ENCODE measurements at regions not wholly inside any gene's neighbourhood (a gene's known extent, or its start where the extent isn't known, plus 50 kb on each side); places are given as distances from the start of the nearest gene placed in this dataset.
"Not testable (repeated sequence)": the region's sequence is repeated elsewhere in the genome, so short reads cannot be mapped to it uniquely, and the experiment has no call there.

DNA sequence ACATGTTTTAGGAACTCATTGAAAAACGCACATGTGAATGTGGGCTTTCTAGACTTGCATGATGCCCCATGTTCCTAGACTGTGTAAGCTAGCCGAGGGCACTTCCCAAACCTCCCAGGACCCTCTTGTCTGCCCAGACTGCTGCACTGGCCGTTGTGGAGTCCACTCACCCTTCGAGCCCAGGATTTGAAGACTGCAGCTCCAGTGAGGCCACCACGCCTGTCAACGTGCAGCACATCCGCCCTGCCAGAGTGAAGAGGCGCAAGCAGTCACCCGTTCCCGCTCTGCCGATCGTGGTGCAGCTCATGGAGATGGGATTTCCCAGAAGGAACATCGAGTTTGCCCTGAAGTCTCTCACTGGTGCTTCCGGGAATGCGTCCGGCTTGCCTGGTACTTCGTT is 114.1 kb downstream of the GOLGA6L22 start:
- not testable (repeated sequence) for TF ChIP-seq FOXK2 (IDR thresholded peaks at IDR 0.05); ARNT (IDR thresholded peaks at IDR 0.05); FOXM1 (IDR thresholded peaks at IDR 0.05; ENCODE audit: borderline replicate concordance); FOXA1 (IDR thresholded peaks at IDR 0.05); HDGF (IDR thresholded peaks at IDR 0.05; ENCODE audit: borderline replicate concordance); ELF4 (IDR thresholded peaks at IDR 0.05); TARDBP (IDR thresholded peaks at IDR 0.05); ZNF384 (IDR thresholded peaks at IDR 0.05); LEF1 (IDR thresholded peaks at IDR 0.05; ENCODE audit: borderline replicate concordance); SP1 (IDR thresholded peaks at IDR 0.05); SUZ12 (IDR thresholded peaks at IDR 0.05); NFRKB (IDR thresholded peaks at IDR 0.05)
- TF ChIP-seq, protein P1, sequence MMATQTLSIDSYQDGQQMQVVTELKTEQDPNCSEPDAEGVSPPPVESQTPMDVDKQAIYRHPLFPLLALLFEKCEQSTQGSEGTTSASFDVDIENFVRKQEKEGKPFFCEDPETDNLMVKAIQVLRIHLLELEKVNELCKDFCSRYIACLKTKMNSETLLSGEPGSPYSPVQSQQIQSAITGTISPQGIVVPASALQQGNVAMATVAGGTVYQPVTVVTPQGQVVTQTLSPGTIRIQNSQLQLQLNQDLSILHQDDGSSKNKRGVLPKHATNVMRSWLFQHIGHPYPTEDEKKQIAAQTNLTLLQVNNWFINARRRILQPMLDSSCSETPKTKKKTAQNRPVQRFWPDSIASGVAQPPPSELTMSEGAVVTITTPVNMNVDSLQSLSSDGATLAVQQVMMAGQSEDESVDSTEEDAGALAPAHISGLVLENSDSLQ (IDR thresholded peaks at IDR 0.05): not testable (repeated sequence)

Data from HEK293T (cell line).